Esophagus squamous epithelium (tissue), 4 donors: ENCODE measurements at regions not wholly inside any gene's neighbourhood (a gene's known extent, or its start where the extent isn't known, plus 50 kb on each side); places are given as distances from the start of the nearest gene placed in this dataset.

Experiments used
- POLR2A ChIP-seq, 4 donors: fragments of 450-650 bp; IDR thresholded peaks; one replicate each; pipeline ENCODE4 v1.6.1; 2017; ENCODE audit warnings: antibody characterized with exemption in 4 of 4, mild to moderate bottlenecking in 4 of 4, moderate library complexity in 3 of 4
- TF ChIP-seq, protein P1 (sequence below), 6 experiments: fragments of 450-650 bp in 4 of 6; fragments of 200-600 bp in 2 of 6; sonication (generic) in 2 of 6; IDR thresholded peaks; one replicate each; pipeline ENCODE4 v1.5.1; 2016 to 2019; ENCODE audit warnings: antibody characterized with exemption in 6 of 6, mild to moderate bottlenecking in 4 of 6, moderate library complexity in 4 of 6

DNA sequence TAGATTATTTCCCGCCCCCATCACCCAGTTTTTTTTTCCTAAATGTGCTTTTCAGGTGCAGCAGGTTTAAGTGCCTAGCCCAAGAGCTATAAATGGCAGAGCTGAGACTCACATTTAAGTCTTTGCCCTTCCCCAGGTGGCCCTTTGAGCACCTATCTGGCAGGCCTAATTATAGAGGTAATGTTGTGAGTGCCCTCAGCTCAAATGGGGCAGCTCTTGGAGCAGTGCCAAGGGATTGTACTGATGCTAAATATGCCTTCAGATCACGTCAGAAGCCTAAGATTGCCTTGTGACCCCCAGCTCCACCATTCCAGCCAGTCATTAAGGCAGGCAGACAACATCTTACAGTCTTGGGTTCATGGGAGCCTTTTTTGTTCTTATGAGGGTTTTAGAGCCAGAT lies 159.5 kb downstream of the RPLP1 start:
- TF ChIP-seq, protein P1, sequence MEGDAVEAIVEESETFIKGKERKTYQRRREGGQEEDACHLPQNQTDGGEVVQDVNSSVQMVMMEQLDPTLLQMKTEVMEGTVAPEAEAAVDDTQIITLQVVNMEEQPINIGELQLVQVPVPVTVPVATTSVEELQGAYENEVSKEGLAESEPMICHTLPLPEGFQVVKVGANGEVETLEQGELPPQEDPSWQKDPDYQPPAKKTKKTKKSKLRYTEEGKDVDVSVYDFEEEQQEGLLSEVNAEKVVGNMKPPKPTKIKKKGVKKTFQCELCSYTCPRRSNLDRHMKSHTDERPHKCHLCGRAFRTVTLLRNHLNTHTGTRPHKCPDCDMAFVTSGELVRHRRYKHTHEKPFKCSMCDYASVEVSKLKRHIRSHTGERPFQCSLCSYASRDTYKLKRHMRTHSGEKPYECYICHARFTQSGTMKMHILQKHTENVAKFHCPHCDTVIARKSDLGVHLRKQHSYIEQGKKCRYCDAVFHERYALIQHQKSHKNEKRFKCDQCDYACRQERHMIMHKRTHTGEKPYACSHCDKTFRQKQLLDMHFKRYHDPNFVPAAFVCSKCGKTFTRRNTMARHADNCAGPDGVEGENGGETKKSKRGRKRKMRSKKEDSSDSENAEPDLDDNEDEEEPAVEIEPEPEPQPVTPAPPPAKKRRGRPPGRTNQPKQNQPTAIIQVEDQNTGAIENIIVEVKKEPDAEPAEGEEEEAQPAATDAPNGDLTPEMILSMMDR (IDR thresholded peaks at IDR 0.05): no peak
- TF ChIP-seq POLR2A (IDR thresholded peaks at IDR 0.05): no peak
